ENCODE measurements at regions not wholly inside any gene's neighbourhood (a gene's known extent, or its start where the extent isn't known, plus 50 kb on each side); places are given as distances from the start of the nearest gene placed in this dataset.

DNA sequence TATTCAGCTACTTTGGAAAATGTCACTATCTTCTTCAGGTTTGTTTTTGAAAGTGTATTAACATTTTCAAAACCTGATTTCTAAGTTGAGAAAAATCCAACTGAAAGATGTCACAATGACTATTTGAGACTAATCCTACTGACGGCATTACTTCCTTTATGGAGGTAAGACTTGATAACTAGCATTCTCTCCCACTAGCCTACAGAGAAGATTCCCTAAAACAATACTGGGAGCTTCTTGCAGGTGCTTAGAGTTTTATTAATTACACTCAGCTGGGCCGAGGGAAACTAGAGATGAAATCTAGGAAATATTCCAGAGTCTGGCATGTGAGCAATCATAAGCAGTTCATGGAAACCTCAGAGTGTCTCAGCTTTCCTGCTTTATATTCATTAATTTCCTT lies 114.0 kb downstream of the LCA5 start:
- TF ChIP-seq, protein P1, sequence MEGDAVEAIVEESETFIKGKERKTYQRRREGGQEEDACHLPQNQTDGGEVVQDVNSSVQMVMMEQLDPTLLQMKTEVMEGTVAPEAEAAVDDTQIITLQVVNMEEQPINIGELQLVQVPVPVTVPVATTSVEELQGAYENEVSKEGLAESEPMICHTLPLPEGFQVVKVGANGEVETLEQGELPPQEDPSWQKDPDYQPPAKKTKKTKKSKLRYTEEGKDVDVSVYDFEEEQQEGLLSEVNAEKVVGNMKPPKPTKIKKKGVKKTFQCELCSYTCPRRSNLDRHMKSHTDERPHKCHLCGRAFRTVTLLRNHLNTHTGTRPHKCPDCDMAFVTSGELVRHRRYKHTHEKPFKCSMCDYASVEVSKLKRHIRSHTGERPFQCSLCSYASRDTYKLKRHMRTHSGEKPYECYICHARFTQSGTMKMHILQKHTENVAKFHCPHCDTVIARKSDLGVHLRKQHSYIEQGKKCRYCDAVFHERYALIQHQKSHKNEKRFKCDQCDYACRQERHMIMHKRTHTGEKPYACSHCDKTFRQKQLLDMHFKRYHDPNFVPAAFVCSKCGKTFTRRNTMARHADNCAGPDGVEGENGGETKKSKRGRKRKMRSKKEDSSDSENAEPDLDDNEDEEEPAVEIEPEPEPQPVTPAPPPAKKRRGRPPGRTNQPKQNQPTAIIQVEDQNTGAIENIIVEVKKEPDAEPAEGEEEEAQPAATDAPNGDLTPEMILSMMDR (IDR thresholded peaks at IDR 0.05): no peak
- Histone ChIP-seq H3K4me1 (peaks cover 0 to 6% (median 3%) of the 10 kb centered on the region in 4 donors), H3K27me3 (no peaks in the 10 kb centered on the region), H3K4me3 (no peak overlapping the region), H3K9me3 (no peaks in the 10 kb centered on the region), H3K27ac (no peak overlapping the region), H3K36me3 (no peaks in the 10 kb centered on the region)
- intact Hi-C loops (cut with DNase I; ENCODE audit: low total_unique reads): loop anchor here (10.0 kb wide), 1 partner anchor 1532 kb away; no protein-coding TSS in a partner anchor
- DNase-seq: no peak

DNA sequence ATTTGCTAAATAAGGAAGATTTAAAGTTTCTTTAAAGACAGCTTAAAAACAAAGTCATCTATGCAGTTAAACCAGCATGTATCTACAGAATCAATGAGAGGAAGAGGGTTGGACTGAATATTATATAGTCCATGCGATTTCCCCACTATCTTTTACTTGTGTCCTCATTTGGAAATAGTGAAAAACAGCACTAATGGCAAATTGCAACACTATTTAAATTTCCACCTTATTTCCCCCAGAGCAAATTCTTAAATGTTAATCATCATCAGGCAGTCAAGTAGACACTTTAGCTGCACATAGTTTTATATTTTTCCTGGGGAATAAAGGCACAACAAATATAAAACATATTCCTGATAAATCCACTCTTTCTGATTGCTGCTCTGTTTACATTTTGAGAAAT lies 114.6 kb downstream of the LCA5 start:
- intact Hi-C loops (cut with DNase I; ENCODE audit: low total_unique reads): loop anchor here (10.0 kb wide), 1 partner anchor 1532 kb away; no protein-coding TSS in a partner anchor
- TF ChIP-seq, protein P1 (IDR thresholded peaks at IDR 0.05): no peak

DNA sequence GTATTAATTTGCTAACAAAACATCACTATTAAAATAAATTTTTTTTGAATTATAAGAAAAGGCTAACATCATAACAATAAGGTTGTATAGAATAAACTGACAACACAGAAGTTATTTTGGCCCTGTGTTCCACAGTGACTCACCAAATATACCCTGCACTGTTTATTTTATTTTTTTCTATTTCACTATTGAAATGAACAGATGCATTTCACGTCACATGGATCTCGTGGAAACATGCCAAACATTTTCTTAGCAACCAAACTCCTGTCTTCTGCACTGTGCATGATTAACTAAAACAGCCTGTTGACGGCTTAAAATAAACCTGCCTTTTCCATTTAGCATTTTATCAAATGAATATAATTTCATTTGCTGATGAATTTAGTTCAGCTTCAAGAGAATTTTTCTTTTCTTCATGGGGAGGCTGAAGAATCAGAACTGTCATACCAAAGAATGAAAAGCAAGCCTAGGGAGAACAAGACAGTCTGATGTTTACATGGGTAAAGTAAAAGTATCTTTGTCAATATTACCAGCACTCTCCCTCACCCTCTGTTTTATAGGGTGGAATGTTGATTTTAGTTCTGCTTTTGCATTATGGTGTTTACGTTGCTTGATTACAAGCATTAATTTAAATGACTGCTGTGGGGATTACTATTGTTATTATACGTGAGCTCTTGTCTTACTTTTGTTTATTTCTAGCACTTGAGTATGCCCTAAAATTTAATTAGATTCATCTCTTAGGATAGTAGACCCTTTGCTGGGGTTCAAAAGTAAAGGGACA lies 115.3 kb downstream of the LCA5 start:
- no peak overlapping the region for H3K27ac ChIP-seq
- no peak for DNase-seq
- intact Hi-C loops (cut with DNase I; ENCODE audit: low total_unique reads): loop anchor here (10.0 kb wide), 1 partner anchor 1533 kb away; no protein-coding TSS in a partner anchor

More for the DNA sequence above, 114.6 kb downstream of the LCA5 start:
- no peak for DNase-seq
- H3K27ac ChIP-seq: no peak overlapping the region
- no peaks in the 10 kb centered on the region for H3K36me3 ChIP-seq
- H3K9me3 ChIP-seq: no peaks in the 10 kb centered on the region
- H3K4me1 ChIP-seq: peaks cover 0 to 6% (median 3%) of the 10 kb centered on the region in 4 donors
- H3K27me3 ChIP-seq: no peaks in the 10 kb centered on the region
- H3K4me3 ChIP-seq: no peak overlapping the region

DNA sequence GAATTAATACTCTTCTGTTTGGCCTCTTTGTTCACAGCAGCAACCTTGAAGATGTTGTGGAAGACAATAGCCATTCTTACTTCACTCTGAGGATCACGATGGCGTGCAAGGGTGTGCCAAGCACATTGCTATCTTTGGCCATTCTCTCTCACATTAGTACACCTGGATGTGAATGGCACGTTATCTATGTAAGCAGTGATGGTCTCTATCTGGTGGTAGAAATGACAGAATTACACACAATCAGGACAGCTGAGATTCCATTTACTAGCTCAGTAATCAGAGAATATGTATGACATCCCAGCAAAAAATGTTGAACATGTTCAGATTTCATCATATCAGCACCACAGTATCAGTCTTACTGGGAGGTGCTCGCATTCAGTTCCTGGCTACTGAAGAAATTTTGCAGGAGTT lies 116.2 kb downstream of the LCA5 start:
- TF ChIP-seq, protein P1 (IDR thresholded peaks at IDR 0.05): no peak
- H3K27me3 ChIP-seq: no peaks in the 10 kb centered on the region
- peaks cover 0 to 6% (median 3%) of the 10 kb centered on the region in 4 donors for H3K4me1 ChIP-seq
- no peak overlapping the region for H3K27ac ChIP-seq
- DNase-seq: no peak
- intact Hi-C loops (cut with DNase I; ENCODE audit: low total_unique reads): loop anchor here (10.0 kb wide), 1 partner anchor 1534 kb away; no protein-coding TSS in a partner anchor
- no peak overlapping the region for H3K4me3 ChIP-seq
- no peaks in the 10 kb centered on the region for H3K9me3 ChIP-seq
- no peaks in the 10 kb centered on the region for H3K36me3 ChIP-seq

More for the DNA sequence above, 115.3 kb downstream of the LCA5 start:
- TF ChIP-seq, protein P1 (IDR thresholded peaks at IDR 0.05): no peak
- Histone ChIP-seq H3K9me3 (no peaks in the 10 kb centered on the region), H3K36me3 (no peaks in the 10 kb centered on the region), H3K4me3 (no peak overlapping the region), H3K27me3 (no peaks in the 10 kb centered on the region), H3K4me1 (peaks cover 0 to 6% (median 3%) of the 10 kb centered on the region in 4 donors)

DNA sequence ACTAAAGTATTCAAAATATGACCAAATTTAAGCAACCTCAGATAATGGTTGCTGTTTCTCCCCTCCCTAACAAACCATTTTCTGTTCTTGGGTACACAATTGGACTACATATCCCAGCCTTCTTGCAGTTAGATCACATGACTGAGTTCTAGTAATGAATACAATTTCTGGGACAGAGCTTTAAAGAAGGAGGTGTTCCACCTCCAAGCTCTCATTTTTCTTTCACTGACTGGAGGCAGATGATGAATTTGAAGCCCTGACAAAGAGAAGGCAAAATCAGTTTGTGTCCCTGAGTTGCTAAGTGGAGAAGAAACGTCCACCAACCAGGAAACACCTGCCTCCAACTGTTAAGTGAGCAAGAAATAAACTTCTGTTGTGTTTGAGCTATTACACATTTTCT lies 117.2 kb downstream of the LCA5 start:
- H3K4me3 ChIP-seq: no peak overlapping the region
- DNase-seq: no peak
- no peaks in the 10 kb centered on the region for H3K36me3 ChIP-seq
- H3K9me3 ChIP-seq: no peaks in the 10 kb centered on the region
- no peak overlapping the region for H3K27ac ChIP-seq
- TF ChIP-seq, protein P1 (IDR thresholded peaks at IDR 0.05): no peak
- H3K27me3 ChIP-seq: no peaks in the 10 kb centered on the region
- intact Hi-C loops (cut with DNase I; ENCODE audit: low total_unique reads): loop anchor here (10.0 kb wide), 1 partner anchor 1535 kb away; no protein-coding TSS in a partner anchor
- peaks cover 0 to 6% (median 3%) of the 10 kb centered on the region in 4 donors for H3K4me1 ChIP-seq
